PC-3 (cell line): ENCODE measurements at regions not wholly inside any gene's neighbourhood (a gene's known extent, or its start where the extent isn't known, plus 50 kb on each side); places are given as distances from the start of the nearest gene placed in this dataset.
A peak's percentile ranks its signal among the peaks of the same experiment; 100 is the strongest.

ENCODE experiments used
- ATAC-seq: fragments of 200-7000 bp; cut with Tn5 transposase; 2 replicates; pipeline ENCODE4 v1.9.1; 2020; ENCODE audit warnings: mild to moderate bottlenecking, moderate library complexity
- BruUV-seq: library from RNA; stranded (reverse); fragments of 400-500 nt; replicated peaks from 2 replicates; lab custom pipeline; 2021; lab: Mats Ljungman, UMichigan
- CTCF ChIA-PET: fragments of 300-600 bp; sonication (Branson Sonifier 250); formaldehyde crosslinking; loops from one replicate; lab custom pipeline; 2022; ENCODE audit warnings: antibody characterized with exemption; lab: Charles Lee
- POLR2A ChIA-PET: fragments of 300-600 bp; sonication (Branson Sonifier 250); formaldehyde crosslinking; loops from one replicate; lab custom pipeline; 2022; ENCODE audit warnings: antibody characterized with exemption; ENCODE audit not compliant: unreplicated experiment; lab: Charles Lee
- DNase-seq: peaks from one replicate; pipeline ENCODE4 v3.0.0-alpha.2; 2015
- H2AFZ ChIP-seq: fragments of 300-600 bp; sonication (generic); 2 replicates; pipeline ENCODE4 v1.6.0; 2016; ENCODE audit warnings: antibody characterized with exemption, low read length
- H3F3A ChIP-seq: fragments of 300-600 bp; sonication (generic); one replicate; pipeline ENCODE4 v1.6.0; 2017; ENCODE audit warnings: antibody characterized with exemption, low read length, control low read depth, mild to moderate bottlenecking; ENCODE audit not compliant: unreplicated experiment
- H3K27ac ChIP-seq: fragments of 300-600 bp; sonication (generic); 2 replicates; pipeline ENCODE4 v1.5.1; 2016; ENCODE audit warnings: mild to moderate bottlenecking, low read length
- H3K27me3 ChIP-seq: fragments of 300-600 bp; sonication (generic); 2 replicates; pipeline ENCODE4 v1.6.1; 2016; ENCODE audit warnings: low read length, mixed read lengths
- H3K36me3 ChIP-seq: fragments of 300-600 bp; sonication (generic); 2 replicates; pipeline ENCODE4 v1.6.1; 2016; ENCODE audit warnings: low read depth, mixed run types, low read length, mixed read lengths
- H3K4me1 ChIP-seq: fragments of 300-600 bp; sonication (generic); 2 replicates; pipeline ENCODE4 v1.5.1; 2016; ENCODE audit warnings: low read length; ENCODE audit not compliant: insufficient read depth
- H3K4me2 ChIP-seq: fragments of 300-600 bp; sonication (generic); 2 replicates; pipeline ENCODE4 v1.6.0; 2016; ENCODE audit warnings: low read length
- H3K4me3 ChIP-seq: fragments of 300-600 bp; sonication (generic); 2 replicates; pipeline ENCODE4 v1.5.1; 2016; ENCODE audit warnings: mild to moderate bottlenecking, low read length, mixed read lengths
- H3K79me2 ChIP-seq: fragments of 300-600 bp; sonication (generic); 2 replicates; pipeline ENCODE4 v1.6.1; 2017; ENCODE audit warnings: low read length, mixed read lengths
- H3K9ac ChIP-seq: fragments of 300-600 bp; sonication (generic); 2 replicates; pipeline ENCODE4 v1.6.0; 2016; ENCODE audit warnings: mild to moderate bottlenecking, low read length
- H3K9me2 ChIP-seq: fragments of 300-600 bp; sonication (generic); replicated peaks from 2 replicates; pipeline ENCODE4 v1.6.1; 2016; ENCODE audit warnings: mixed run types, low read length, mixed read lengths
- H3K9me3 ChIP-seq: fragments of 300-600 bp; sonication (generic); 2 replicates; pipeline ENCODE4 v1.6.1; 2016; ENCODE audit warnings: low read length, mixed read lengths
- H4K20me1 ChIP-seq: fragments of 300-600 bp; sonication (generic); 2 replicates; pipeline ENCODE4 v1.6.1; 2016; ENCODE audit warnings: low read length, mixed read lengths
- CTCF ChIP-seq: fragments of 300-600 bp; sonication (generic); conservative IDR thresholded peaks from 2 replicates; pipeline ENCODE4 v1.5.1; 2017; ENCODE audit warnings: antibody characterized with exemption, low read depth, mild to moderate bottlenecking, low read length
- EZH2 ChIP-seq: fragments of 300-600 bp; sonication (generic); IDR thresholded peaks from one replicate; pipeline ENCODE4 v1.6.1; 2017; ENCODE audit warnings: antibody characterized with exemption, mild to moderate bottlenecking, low read length; ENCODE audit not compliant: unreplicated experiment
- EZH2phosphoT487 ChIP-seq: fragments of 300-600 bp; sonication (generic); IDR thresholded peaks from 2 replicates; pipeline ENCODE4 v1.6.1; 2018; ENCODE audit warnings: mild to moderate bottlenecking, antibody characterized with exemption, low read length, borderline replicate concordance
- intact Hi-C: fragments of 100-400 bp; cut with micrococcal nuclease; formaldehyde crosslinking; loops from 2 replicates; pipeline ENCODE4 v1.9.0; 2023

GRCh38 chr18:28529644-28530043 is 352.7 kb upstream of the CDH2 start:
- no peaks in the 10 kb centered on the region for H3K4me1 ChIP-seq
- ChIA-PET CTCF (no interaction called here), POLR2A (no interaction called here)
- TF ChIP-seq CTCF (no peak), EZH2 (no peak), EZH2phosphoT487 (no peak)
- H3K4me3 ChIP-seq = no peak overlapping the region
- H2AFZ ChIP-seq = no peak overlapping the region
- no peak overlapping the region for H3K9ac ChIP-seq
- intact Hi-C loops = no loop called here
- H3K36me3 ChIP-seq = no peaks in the 10 kb centered on the region
- ATAC-seq (no peak), DNase-seq (no peak)
- H3K79me2 ChIP-seq = no peaks in the 10 kb centered on the region
- H3K27ac ChIP-seq = no peak overlapping the region
- H3K9me3 ChIP-seq = no peaks in the 10 kb centered on the region
- no peaks in the 10 kb centered on the region for H3K9me2 ChIP-seq
- H3K27me3 ChIP-seq = no peaks in the 10 kb centered on the region
- no TSS peak for BruUV-seq
- no peaks in the 10 kb centered on the region for H4K20me1 ChIP-seq
- H3K4me2 ChIP-seq = no peak overlapping the region
- no peaks in the 10 kb centered on the region for H3F3A ChIP-seq

GRCh38 chr18:28526196-28526595 is 349.3 kb upstream of the CDH2 start:
- H3K9ac ChIP-seq = no peak overlapping the region
- no peaks in the 10 kb centered on the region for H4K20me1 ChIP-seq
- no peak overlapping the region for H3K4me3 ChIP-seq
- no peaks in the 10 kb centered on the region for H3K9me3 ChIP-seq
- DNase-seq (no peak), ATAC-seq (no peak)
- no peaks in the 10 kb centered on the region for H3F3A ChIP-seq
- H3K79me2 ChIP-seq = no peaks in the 10 kb centered on the region
- intact Hi-C loops = no loop called here
- H3K4me1 ChIP-seq = no peaks in the 10 kb centered on the region
- H3K36me3 ChIP-seq = no peaks in the 10 kb centered on the region
- H3K27ac ChIP-seq = no peak overlapping the region
- H3K4me2 ChIP-seq = no peak overlapping the region
- BruUV-seq = no TSS peak
- CTCF ChIA-PET = no interaction called here
- no peak overlapping the region for H2AFZ ChIP-seq
- no peaks in the 10 kb centered on the region for H3K9me2 ChIP-seq
- POLR2A ChIA-PET = no interaction called here
- no peaks in the 10 kb centered on the region for H3K27me3 ChIP-seq
- TF ChIP-seq EZH2phosphoT487 = no peak
- TF ChIP-seq CTCF = no peak
- TF ChIP-seq EZH2 = no peak

GRCh38 chr18:28523758-28524475 is 347.0 kb upstream of the CDH2 start:
- peak overlapping the region; percentile 53 for H3K4me3 ChIP-seq
- H3K9me3 ChIP-seq = no peaks in the 10 kb centered on the region
- no peaks in the 10 kb centered on the region for H3K79me2 ChIP-seq
- no peaks in the 10 kb centered on the region for H3K27me3 ChIP-seq
- ChIA-PET POLR2A (no interaction called here), CTCF (interaction anchor here (0.5 kb wide), 1 partner anchor 346 kb away, joined by 4 read pairs; no protein-coding TSS in a partner anchor)
- no peaks in the 10 kb centered on the region for H3F3A ChIP-seq
- no peak overlapping the region for H3K27ac ChIP-seq
- no peaks in the 10 kb centered on the region for H3K36me3 ChIP-seq
- no peak overlapping the region; the same call in 1 of the 2 replicates for H3K9ac ChIP-seq
- ATAC-seq (peak; percentile 69), DNase-seq (no peak)
- TF ChIP-seq EZH2 = no peak
- TF ChIP-seq EZH2phosphoT487 = no peak
- no peak for TF ChIP-seq CTCF
- peak overlapping the region; percentile 58 for H2AFZ ChIP-seq
- H3K4me1 ChIP-seq = no peaks in the 10 kb centered on the region
- intact Hi-C loops = no loop called here
- H3K4me2 ChIP-seq = peak overlapping the region; percentile 40
- H3K9me2 ChIP-seq = no peaks in the 10 kb centered on the region
- H4K20me1 ChIP-seq = no peaks in the 10 kb centered on the region
- no TSS peak for BruUV-seq
